HG03060 (cell line): ENCODE measurements at regions not wholly inside any gene's neighbourhood (a gene's known extent, or its start where the extent isn't known, plus 50 kb on each side); places are given as distances from the start of the nearest gene placed in this dataset.

ENCODE experiments used
- ATAC-seq: cut with Tn5 transposase; IDR thresholded peaks from one replicate; pipeline ENCODE4 v1.9.1; 2021; ENCODE audit warnings: low read depth, moderate number of reproducible peaks; ENCODE audit not compliant: unreplicated experiment

DNA sequence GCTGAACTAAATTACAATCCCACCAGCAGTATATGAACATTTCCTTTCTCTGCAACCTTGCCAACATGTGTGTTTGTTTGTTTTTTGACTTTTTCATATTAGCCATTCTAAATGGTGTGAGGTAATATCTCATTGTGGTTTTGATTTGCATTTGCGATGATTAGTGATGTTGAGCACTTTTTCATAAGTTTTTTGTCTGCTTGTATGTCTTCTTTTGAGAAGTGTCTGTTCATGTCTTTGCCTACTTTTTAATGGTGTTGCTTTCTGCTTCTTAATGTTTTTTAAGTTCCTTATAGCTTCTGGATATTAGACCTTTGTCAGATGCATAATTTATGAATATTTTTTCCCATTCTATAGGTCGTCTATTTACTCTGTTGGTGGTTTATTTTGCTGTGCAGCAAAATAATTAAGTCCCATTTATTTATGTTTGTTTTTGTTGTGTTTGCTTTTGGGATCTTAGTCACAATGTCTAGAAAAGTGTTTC lies 1262.9 kb downstream of the FSCB start:
- no peak for ATAC-seq

DNA sequence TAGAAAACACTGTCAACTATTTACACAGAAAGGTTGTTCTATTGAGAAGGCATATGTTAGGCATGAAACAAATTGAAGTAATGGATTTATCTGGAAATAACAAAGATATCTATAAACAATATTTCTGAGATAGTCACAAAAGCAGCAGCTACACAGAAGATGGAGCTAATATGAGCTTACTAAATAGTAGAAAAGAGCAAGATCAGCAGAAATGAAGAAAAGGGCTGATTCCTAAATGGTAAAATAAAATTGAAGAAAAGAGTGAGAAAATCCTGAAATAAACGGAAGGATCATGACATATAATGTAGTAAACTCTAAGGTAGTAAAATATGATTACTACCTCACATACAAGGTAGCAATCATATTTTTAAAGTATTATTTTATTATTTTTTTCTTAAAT lies 1263.9 kb downstream of the FSCB start:
- ATAC-seq = no peak

DNA sequence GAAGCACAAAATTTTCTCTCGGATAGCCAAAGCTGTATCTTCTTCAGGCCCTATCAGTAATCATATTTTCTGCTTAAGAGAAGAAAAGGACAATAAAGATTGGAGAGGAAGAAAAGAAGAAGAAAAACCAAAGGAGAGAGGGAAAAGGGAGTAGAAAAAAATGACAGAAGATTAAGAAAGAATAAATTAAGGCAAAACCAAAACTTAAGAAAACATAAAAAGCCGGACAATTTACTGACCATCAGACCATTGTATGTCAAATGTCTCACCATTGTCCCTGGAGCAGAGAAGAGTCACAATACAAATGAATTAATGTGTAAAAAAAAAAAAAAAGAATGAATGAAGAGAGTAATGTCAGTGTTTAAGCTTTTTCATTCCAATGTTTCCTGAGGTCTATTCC lies 1274.8 kb downstream of the FSCB start:
- ATAC-seq = no peak

DNA sequence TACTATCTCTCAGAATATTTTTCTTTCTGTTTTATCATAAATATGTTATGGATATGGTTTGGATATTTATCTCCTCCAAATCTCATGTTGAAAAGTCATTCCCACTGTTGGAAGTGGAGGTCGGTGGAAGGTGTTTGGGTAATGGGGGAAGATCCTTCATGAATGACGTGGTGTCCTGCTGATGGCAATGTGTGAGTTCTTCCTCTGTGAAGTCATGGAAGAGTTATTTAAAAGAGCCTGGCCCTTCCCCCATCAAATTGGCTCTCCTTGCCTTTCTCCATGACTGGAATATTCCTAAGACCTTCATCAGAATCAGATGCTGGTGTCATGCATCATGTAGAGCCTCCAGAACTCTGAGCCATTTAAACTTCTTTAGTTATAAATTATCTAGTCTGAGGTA lies 1291.6 kb downstream of the FSCB start:
- no peak for ATAC-seq

DNA sequence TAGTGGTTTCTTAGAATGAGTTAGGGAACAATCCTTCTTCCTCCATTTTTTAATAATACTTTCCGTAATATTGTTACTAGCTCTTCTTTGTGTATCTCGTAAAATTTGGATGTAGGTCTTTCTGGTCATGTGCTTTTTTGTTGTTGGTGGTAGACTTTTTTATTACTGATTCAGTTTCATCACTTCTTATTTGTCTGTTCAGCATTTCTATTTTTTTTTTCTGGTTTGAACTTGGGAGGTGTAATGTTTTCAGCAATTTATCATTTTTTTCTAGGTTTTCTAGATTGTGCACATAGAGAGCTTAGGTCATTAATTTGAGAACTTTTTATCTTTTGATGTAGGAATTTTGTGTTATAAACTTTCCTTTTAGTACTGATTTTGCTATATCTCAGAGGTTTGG lies 1299.9 kb downstream of the FSCB start:
- no peak for ATAC-seq

DNA sequence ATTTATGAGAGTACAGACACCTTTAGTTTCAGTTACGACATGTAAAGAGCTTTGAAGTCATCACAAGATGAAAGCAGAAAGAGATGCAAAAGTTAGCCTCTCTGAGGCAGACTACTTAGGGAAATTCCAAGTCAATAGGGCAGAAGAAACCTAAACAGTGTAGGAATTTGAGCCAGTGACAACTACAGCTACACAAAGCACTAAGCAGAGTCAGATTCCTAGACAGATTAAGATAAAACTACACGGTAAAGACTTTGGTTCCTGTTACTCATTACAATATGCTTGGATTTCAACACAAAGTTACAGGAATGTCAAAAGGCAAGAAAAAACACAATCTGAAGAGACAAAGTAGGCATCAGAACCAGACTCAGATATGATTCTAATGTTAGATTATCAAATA lies 1302.3 kb downstream of the FSCB start:
- no peak for ATAC-seq

DNA sequence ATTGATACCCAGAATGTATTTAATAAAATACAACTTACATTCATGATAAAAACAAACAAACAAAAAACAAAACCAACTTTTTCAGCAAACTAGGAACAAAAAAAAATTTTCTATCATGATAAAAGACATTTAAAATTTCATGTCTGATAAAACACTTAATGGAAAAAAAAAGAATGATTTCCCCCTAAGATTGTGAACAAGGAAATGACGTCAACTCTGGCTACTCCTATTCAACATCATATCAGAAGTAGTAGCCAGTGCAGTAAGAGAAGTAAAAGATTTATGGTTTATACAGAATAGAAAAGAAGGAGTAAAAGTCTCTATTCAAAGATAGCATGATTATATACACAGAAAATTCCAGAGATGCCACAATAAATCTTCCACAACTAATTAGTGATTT lies 1306.6 kb downstream of the FSCB start:
- no peak for ATAC-seq

DNA sequence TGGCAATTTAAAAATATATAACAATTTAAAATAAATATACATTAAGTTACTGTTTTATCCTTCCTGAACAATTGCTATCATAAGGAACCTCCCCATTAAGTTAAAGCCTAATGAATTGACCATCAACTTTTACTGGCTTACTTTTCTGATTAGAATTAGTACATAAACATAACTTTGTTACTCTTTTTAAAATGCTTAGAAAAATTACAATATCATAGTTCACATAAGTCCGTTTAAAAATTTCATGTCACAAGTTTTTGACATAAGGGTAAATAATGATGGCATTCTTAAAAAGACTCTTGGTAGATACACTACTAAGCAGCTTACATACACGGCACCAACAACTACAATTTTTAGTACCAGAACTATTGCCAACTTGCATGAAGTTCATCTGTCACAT lies 1308.6 kb downstream of the FSCB start:
- ATAC-seq = no peak

DNA sequence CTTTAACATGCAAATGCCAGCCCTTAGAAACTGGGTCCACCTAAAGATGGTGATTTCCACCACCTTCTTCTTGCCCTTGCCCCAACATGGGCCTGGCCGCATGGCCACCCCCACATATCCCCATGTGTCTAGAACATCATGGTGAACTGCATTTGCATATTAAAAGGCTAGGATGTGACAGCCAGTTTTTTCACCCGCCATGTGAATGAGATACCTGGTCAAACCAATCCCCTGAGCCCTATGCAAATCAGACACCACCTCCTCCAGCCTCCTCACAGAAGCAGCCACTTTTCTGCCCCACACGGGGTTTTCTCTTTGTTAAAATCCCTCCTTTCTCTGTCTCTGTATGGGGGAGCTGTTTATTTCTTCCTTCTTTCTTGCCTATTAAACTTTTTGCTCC lies 1322.5 kb downstream of the FSCB start:
- no peak for ATAC-seq

DNA sequence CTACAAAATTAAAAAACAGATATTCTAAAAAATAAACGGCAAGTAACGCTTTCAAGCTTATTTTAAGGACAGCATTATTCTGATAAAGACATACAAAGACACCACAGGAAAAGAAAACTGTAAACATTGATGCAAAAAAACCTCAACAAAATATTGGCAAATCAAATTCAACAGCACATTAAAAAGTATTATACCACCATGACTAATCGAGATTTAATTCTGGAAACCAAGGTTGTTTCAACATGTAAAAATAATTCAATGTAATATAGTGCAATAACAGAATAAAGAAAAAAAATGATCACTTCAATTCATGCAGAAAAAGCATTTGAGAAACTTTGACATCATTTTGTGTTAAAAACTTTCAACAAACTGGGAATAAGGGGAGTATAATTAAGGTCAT lies 1323.2 kb downstream of the FSCB start:
- no peak for ATAC-seq

DNA sequence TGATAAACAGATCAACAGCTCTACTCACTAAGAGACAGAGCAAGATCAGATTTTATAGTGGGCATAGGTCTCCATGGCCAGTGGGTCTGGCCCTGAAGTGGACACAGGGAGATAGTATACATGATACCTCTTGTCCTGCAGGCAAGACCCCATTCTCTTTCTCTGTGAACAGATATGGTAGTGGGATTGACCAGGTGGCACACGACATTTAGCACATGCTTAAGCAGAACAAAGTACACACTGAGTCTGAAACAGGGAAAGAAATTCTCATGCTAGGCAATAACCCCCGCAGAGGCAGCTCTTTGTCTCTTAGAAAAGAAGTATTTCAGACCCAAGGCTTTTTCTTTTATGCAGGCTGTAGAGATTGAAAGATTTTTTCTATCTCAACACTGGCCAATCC lies 1331.2 kb downstream of the FSCB start:
- no peak for ATAC-seq

DNA sequence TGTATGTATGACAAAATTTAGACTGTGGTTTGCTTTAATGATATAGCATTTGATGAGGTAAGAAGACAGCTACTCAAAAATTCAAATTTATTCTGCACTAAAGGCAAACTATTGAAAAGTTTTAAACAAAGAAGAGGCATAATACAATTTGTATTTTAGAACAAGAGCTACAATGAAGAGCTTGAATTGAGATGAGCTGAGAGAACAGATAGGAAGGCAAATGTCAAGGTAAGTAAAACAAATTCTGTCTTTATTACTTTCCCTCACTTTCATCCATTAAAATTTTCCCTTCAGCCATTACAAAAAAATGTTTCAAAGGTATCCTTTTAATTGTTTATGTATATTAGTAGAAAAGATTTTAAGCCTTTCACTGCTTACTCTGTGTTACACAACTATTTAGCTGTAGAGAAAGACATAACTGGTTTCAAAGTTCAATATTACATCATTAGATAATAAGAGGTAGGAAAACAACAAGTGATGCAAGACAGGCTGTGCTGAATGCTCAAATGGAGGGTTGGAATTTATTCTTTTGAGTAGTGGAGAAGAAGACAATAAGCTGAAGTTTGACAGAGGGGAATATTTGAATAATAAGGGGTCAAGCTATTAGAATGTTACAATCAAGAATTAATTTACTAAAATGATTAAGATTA lies 1334.1 kb downstream of the FSCB start:
- no peak for ATAC-seq

DNA sequence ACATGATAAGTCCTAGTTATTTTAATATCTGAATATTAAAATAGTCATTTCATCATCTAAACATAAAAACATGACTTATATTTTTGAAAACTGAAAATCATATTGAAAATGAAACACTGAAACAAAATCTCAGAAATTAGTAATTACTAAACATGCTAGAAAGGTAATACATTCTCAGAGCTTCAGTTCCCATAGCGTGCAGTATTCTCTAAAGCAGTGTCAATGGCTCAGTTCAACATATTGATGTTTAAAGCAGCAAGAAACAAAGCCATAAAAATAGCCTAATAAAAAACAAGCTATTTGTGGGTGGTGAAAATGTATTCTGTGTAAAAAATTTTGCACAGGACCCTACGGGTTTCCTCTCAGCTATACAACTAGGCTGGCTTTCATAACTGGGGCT lies 1337.4 kb downstream of the FSCB start:
- ATAC-seq = no peak

DNA sequence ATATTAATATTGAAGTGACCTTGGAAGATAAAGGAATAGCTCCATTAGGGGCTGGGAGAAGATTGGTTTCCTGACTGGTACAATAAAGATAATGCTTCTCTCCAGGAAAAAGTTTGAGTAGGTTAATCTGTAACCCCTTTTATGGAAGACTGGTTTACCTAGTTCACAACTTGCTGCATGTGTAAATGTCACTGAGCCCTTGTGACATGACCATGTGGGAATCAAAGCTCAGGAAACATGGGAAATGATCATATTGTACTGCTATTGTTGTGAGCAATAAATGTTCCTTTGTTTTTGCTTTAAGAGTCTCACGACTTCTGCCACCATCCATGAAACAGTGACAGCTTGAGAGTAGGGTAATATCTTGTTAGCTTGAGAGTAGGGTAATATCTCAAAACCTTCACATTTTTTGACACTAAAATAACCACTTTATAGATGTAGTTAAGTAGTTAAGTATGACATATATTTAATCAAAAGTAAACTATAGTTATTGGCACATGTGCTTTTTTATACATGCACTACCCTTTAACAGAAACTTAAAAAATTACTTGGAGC lies 1338.6 kb downstream of the FSCB start:
- no peak for ATAC-seq

DNA sequence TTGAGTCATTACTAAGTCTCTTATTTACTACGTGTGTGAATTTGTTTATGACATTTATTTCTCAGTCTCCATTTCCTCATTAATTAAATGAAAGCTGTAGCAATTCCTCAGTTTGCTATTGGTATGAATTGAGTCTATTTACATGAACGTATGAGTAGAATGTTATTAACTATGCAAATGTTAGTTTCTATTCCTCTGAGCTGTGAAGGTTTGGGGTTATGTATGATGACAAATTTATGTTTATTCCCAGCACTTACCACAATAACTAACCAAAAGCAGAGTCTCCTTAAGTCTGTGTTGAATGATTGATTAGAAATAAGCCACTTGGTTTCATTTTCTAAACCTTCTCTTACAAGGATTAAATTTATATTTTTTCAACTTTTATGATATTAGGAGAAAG lies 1340.9 kb downstream of the FSCB start:
- ATAC-seq = no peak

DNA sequence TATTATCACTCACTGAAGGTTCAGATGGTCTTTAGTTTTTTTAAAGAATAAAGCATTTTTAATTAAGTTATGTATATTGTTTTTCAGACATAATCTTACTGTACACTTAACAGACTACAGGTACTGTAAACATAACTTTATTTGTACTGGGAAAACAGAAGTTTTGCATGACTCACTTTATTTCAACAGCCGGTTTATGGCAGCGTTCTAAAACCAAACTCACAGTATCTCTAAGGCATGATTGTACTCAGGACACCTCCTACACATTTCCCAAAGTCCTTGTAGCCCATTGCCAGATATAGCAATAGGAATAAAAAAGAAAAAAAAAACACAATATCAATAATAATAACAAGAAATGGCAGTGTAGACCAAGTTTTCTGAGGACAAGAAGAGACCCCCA lies 1341.4 kb downstream of the FSCB start:
- no peak for ATAC-seq

DNA sequence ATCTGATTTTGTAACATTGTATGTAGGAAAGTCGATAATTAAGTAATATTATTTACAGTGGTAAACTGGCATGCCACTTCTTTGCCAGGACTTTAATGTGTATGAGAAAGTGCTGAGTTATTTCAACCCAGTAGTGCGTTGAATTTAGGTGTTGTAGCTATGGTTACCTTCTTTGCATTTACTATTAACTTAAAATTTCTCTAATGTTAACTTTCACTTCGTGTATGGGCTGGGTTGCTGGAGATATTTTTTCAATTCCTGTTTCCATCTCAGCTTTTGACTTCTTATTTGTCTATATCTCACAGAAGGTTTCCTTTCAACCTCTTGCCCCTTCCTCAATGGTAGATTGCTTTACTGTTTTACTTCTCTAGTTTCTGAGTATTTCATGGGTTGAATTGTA lies 1345.6 kb downstream of the FSCB start:
- no peak for ATAC-seq

DNA sequence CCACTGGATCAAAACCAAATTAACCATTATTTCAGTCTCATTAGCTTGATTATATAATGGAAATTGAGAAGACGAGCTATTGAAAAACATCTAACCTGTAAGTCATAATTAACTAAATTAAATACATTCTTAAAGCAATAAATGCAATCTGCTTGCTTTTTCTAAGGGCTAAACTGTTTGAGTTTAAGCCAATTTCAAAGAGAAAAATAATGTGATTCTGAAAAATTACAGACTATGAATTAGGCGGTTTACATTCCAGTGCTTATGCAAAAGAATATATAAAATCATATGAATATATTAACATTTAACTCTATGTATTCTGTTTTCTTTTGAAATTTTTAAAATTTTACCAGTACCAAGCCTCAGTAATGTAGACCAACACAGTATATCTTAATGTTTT lies 1349.4 kb downstream of the FSCB start:
- ATAC-seq = no peak

DNA sequence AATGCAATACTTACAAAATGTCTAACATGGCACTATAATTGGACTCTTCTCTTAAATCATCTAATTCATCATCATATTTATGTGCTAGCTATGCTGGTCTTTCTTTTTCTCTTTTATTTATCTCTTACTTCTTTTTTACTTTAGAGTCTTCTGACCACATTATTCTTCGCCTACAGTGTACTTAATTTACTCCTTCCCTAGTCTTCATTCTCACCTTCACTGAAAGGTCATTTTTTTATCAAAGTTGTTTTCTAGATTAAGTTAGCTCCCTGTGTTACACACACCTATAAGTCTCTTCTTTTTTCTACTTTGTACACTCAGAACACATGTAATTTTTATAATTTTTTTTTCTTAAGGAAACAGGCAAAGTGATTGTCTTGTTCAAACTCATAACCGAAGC lies 1351.2 kb downstream of the FSCB start:
- no peak for ATAC-seq

DNA sequence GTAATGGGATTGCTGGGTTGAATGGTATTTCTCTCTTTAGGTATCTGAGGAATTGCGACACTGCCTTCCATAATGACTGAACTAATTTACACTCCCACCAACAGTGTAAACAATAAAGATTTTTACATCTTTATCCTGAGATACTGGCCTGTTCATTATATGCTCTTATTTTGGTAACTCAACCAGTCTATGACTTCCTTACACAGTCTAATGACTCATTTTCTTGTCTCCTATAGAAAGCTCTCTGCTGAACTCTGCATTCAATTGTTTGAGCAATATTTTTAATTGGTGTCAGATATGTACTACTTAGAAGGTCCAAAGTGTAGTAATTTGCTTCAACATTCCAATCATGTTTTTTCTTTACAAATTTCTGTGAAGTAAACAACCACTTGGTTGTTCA lies 1351.8 kb downstream of the FSCB start:
- ATAC-seq = no peak

DNA sequence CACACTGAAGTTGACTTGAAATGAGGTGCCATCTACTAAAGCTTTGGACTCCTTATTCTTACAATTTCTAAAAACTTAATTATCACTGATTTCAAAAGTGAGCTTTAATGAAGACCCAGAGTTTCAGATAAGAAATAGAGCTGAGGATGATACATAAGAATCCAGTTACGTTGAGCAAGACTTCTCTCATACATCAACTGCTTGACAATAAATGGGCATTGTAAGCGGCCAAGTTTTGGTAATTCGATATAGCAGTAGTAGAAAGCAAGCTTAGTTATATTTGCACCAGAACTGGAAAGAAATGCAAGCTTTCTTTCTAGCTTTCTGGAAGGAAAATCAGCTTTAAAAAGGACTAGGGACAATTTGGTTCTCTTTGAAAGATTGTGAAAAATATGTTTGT lies 1359.6 kb downstream of the FSCB start:
- ATAC-seq = no peak

DNA sequence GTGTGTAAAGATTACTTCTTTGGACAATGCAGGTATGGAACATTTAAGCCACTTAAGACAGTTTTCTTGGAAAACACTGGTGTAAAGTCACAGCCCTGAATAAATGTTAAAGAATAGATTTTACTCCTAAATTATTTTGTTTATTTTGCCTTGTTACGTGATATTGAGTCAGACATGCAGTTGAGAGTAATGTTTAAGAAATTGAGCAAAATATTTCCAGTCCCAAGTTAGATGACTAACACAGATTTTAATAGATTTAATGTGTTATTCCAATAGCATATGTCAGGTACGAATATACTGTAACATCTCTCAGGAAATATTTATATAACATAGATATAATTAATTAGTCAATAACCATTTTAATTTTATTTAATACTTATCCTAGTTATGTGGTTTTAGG lies 1361.7 kb downstream of the FSCB start:
- ATAC-seq = no peak

DNA sequence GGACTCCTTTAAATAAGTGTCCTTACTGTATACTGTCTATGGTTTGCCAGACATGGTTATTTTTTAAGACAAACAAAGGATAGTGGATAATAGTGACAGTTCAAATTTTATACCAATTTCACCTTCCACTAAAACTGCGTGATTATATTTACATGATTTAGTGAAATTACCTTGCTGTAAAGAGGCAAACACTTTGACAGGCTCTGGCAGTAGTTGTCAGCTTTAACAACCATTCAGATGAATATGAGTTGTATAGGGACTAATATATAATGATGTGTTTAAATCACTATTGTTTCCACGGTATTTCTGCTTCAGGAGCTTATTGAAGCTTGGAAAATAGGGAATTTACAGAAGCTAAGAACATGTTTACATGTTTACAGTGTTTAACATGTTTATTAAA lies 1364.0 kb downstream of the FSCB start:
- no peak for ATAC-seq
